IMR-90 (cell line): ENCODE measurements at regions not wholly inside any gene's neighbourhood (a gene's known extent, or its start where the extent isn't known, plus 50 kb on each side); places are given as distances from the start of the nearest gene placed in this dataset.

Experiments
- ATAC-seq: fragments of 200-7000 bp; cut with Tn5 transposase; 2 replicates; pipeline ENCODE4 v1.9.1; 2020; ENCODE audit warnings: low read depth, mild to moderate bottlenecking, moderate library complexity
- BruUV-seq: library from RNA; stranded (reverse); fragments of 400-500 nt; replicated peaks from 2 replicates; lab custom pipeline; 2021; lab: Mats Ljungman, UMichigan
- CTCF ChIA-PET: fragments of 300-600 bp; formaldehyde crosslinking; extraction: SDS; loops from one replicate; lab custom pipeline; 2021; ENCODE audit warnings: antibody characterized with exemption; lab: Yijun Ruan, JAX
- POLR2A ChIA-PET: fragments of 300-600 bp; sonication (Branson Sonifier 250); formaldehyde crosslinking; loops from one replicate; lab custom pipeline; 2022; ENCODE audit warnings: antibody characterized with exemption; ENCODE audit not compliant: unreplicated experiment; lab: Charles Lee
- DNase-seq: peaks from one replicate; pipeline ENCODE4 v3.0.0; 2013
- H2AFZ ChIP-seq: replicated peaks from 2 replicates; pipeline ENCODE3; 2013; ENCODE audit warnings: low read length, mild to moderate bottlenecking; ENCODE audit not compliant: poor library complexity
- H2AK5ac ChIP-seq: 2 replicates; pipeline ENCODE4 v1.6.1; 2013; ENCODE audit warnings: low read depth, low read length, inconsistent platforms
- H2AK9ac ChIP-seq: replicated peaks from 2 replicates; pipeline ENCODE3; 2013; ENCODE audit warnings: mild to moderate bottlenecking, low read depth, low read length, moderate library complexity; ENCODE audit not compliant: poor library complexity
- H2BK120ac ChIP-seq: 2 replicates; pipeline ENCODE4 v1.6.1; 2013; ENCODE audit warnings: low read depth, low read length, inconsistent platforms
- H2BK15ac ChIP-seq: 3 replicates; pipeline ENCODE4 v1.6.1; 2013; ENCODE audit warnings: low read depth, low read length, inconsistent platforms
- H2BK20ac ChIP-seq: 2 replicates; pipeline ENCODE4 v1.6.1; 2013; ENCODE audit warnings: low read depth, mild to moderate bottlenecking, inconsistent platforms, low read length, moderate library complexity
- H2BK5ac ChIP-seq: 2 replicates; pipeline ENCODE4 v1.6.1; 2013; ENCODE audit warnings: mild to moderate bottlenecking, low read depth, low read length, inconsistent platforms; ENCODE audit not compliant: poor library complexity, severe bottlenecking
- H3K14ac ChIP-seq: replicated peaks from 2 replicates; pipeline ENCODE4 v1.6.1; 2013; ENCODE audit warnings: low read depth, low read length, inconsistent platforms
- H3K18ac ChIP-seq: 2 replicates; pipeline ENCODE4 v1.6.1; 2013; ENCODE audit warnings: low read depth, low read length, control low read depth
- H3K23ac ChIP-seq: 2 replicates; pipeline ENCODE4 v1.6.1; 2013; ENCODE audit warnings: low read depth, low read length, inconsistent platforms
- H3K27ac ChIP-seq: 2 replicates; pipeline ENCODE4 v1.5.1; 2013; ENCODE audit warnings: mild to moderate bottlenecking, control low read depth, low read length; ENCODE audit not compliant: insufficient read depth
- H3K27me3 ChIP-seq: 2 replicates; pipeline ENCODE4 v1.6.1; 2013; ENCODE audit warnings: low read length; ENCODE audit not compliant: control insufficient read depth, insufficient read depth
- H3K36me3 ChIP-seq: 2 replicates; pipeline ENCODE4 v1.6.1; 2013; ENCODE audit warnings: low read length, mixed read lengths; ENCODE audit not compliant: control insufficient read depth, insufficient read depth
- H3K4ac ChIP-seq: 2 replicates; pipeline ENCODE4 v1.6.1; 2013; ENCODE audit warnings: low read depth, low read length, inconsistent platforms
- H3K4me1 ChIP-seq: 2 replicates; pipeline ENCODE4 v1.6.1; 2013; ENCODE audit warnings: low read length, mixed read lengths; ENCODE audit not compliant: control insufficient read depth, insufficient read depth
- H3K4me2 ChIP-seq: 2 replicates; pipeline ENCODE4 v1.6.1; 2013; ENCODE audit warnings: low read depth, mild to moderate bottlenecking, control low read depth, low read length, moderate library complexity
- H3K4me3 ChIP-seq: 2 replicates; pipeline ENCODE4 v1.5.1; 2013; ENCODE audit warnings: low read depth, mild to moderate bottlenecking, control low read depth, low read length, moderate library complexity; ENCODE audit not compliant: insufficient read depth
- H3K56ac ChIP-seq: 2 replicates; pipeline ENCODE4 v1.6.1; 2013; ENCODE audit warnings: low read length, inconsistent platforms; ENCODE audit not compliant: insufficient read depth; ENCODE audit errors: extremely low read depth
- H3K79me1 ChIP-seq, 2 experiments: 2 replicates each; pipeline ENCODE4 v1.6.1; 2013; ENCODE audit warnings: low read length in 2 of 2, inconsistent platforms in 1 of 2, low read depth in 1 of 2
- H3K9ac ChIP-seq: 2 replicates; pipeline ENCODE4 v1.6.1; 2013; ENCODE audit warnings: low read depth, low read length, control low read depth
- H3K9me1 ChIP-seq: 2 replicates; pipeline ENCODE4 v1.6.1; 2013; ENCODE audit warnings: low read length, inconsistent platforms; ENCODE audit not compliant: insufficient read depth
- H3K9me3 ChIP-seq: 2 replicates; pipeline ENCODE4 v1.6.1; 2013; ENCODE audit warnings: low read length; ENCODE audit not compliant: control insufficient read depth, insufficient read depth
- H4K20me1 ChIP-seq: 2 replicates; pipeline ENCODE4 v1.6.1; 2013; ENCODE audit warnings: low read length, inconsistent platforms; ENCODE audit not compliant: insufficient read depth
- H4K5ac ChIP-seq: 2 replicates; pipeline ENCODE4 v1.6.1; 2013; ENCODE audit warnings: mild to moderate bottlenecking, low read depth, low read length, control low read depth
- H4K8ac ChIP-seq, 2 experiments: 2 replicates each; pipeline ENCODE4 v1.6.1; 2013; ENCODE audit warnings: low read depth in 2 of 2, low read length in 2 of 2, control low read depth in 1 of 2, inconsistent platforms in 1 of 2
- H4K91ac ChIP-seq: 2 replicates; pipeline ENCODE4 v1.6.1; 2013; ENCODE audit warnings: low read depth, low read length, inconsistent platforms; ENCODE audit not compliant: insufficient read depth
- BHLHE40 ChIP-seq: fragments of 150-350 bp; IDR thresholded peaks from 2 replicates; pipeline ENCODE4 v1.6.1; 2016; ENCODE audit warnings: mild to moderate bottlenecking, low read depth, low read length
- CEBPB ChIP-seq: IDR thresholded peaks from 2 replicates; pipeline ENCODE4 v1.6.1; 2012; ENCODE audit warnings: low read depth, low read length, improper control_type of control experiment
- CHD1 ChIP-seq: IDR thresholded peaks from 2 replicates; pipeline ENCODE4 v1.6.1; 2012; ENCODE audit warnings: low read depth, low read length, improper control_type of control experiment
- CTCF ChIP-seq: conservative IDR thresholded peaks from 2 replicates; pipeline ENCODE4 v1.5.1; 2012; ENCODE audit warnings: mild to moderate bottlenecking, low read depth, low read length, improper control_type of control experiment
- FOS ChIP-seq: fragments of 150-350 bp; IDR thresholded peaks from 2 replicates; pipeline ENCODE4 v1.6.1; 2016; ENCODE audit warnings: low read depth, low read length
- MAFK ChIP-seq: IDR thresholded peaks from 2 replicates; pipeline ENCODE4 v1.6.1; 2012; ENCODE audit warnings: low read depth, low read length, improper control_type of control experiment
- MAZ ChIP-seq: IDR thresholded peaks from 2 replicates; pipeline ENCODE4 v1.6.1; 2012; ENCODE audit warnings: low read depth, mild to moderate bottlenecking, low read length, improper control_type of control experiment, moderate library complexity, borderline replicate concordance
- MXI1 ChIP-seq: IDR thresholded peaks from 2 replicates; pipeline ENCODE4 v1.6.1; 2012; ENCODE audit warnings: low read depth, mild to moderate bottlenecking, low read length, moderate library complexity, borderline replicate concordance
- NFE2L2 ChIP-seq: fragments of 150-350 bp; IDR thresholded peaks from 2 replicates; pipeline ENCODE4 v1.6.1; 2016; ENCODE audit warnings: low read depth, mild to moderate bottlenecking, low read length
- POLR2A ChIP-seq: IDR thresholded peaks from 2 replicates; pipeline ENCODE4 v1.6.1; 2012; ENCODE audit warnings: mild to moderate bottlenecking, low read depth, low read length
- RAD21 ChIP-seq: IDR thresholded peaks from 2 replicates; pipeline ENCODE4 v1.6.1; 2012; ENCODE audit warnings: low read length, improper control_type of control experiment
- RCOR1 ChIP-seq: IDR thresholded peaks from 2 replicates; pipeline ENCODE4 v1.6.1; 2012; ENCODE audit warnings: mild to moderate bottlenecking, low read length, improper control_type of control experiment; ENCODE audit not compliant: insufficient replicate concordance
- RFX5 ChIP-seq: IDR thresholded peaks from 2 replicates; pipeline ENCODE4 v1.8.0; 2012; ENCODE audit warnings: low read depth, mild to moderate bottlenecking, low read length, moderate library complexity
- SMC3 ChIP-seq: fragments of 150-350 bp; IDR thresholded peaks from 2 replicates; pipeline ENCODE4 v1.6.1; 2016; ENCODE audit warnings: low read depth, mild to moderate bottlenecking, antibody characterized with exemption, low read length, moderate library complexity
- WGBS, 2 experiments: methylation state at CpG; one replicate each; pipeline versions ENCODE4 v1.1.5 to v1.1.7; 2013; ENCODE audit warnings: missing lambda C conversion rate in 2 of 2; ENCODE audit not compliant: insufficient read length in 1 of 2; ENCODE audit errors: extremely low coverage in 2 of 2; 5-methylcytosine and 5-hydroxymethylcytosine counted together
- dilution Hi-C: fragments of 300-500 bp; cut with HindIII; formaldehyde crosslinking; loops from one replicate; pipeline ENCODE4 v1.14.3; 2018; ENCODE audit warnings: low sequenced_read_pairs; ENCODE audit not compliant: unreplicated experiment
- in situ Hi-C: fragments of 300-500 bp; cut with MboI; formaldehyde crosslinking; loops from 3 replicates; pipeline ENCODE4 v1.14.3; 2019; ENCODE audit warnings: low sequenced_read_pairs, inconsistent platforms, mixed read lengths
- intact Hi-C: fragments of 100-400 bp; cut with micrococcal nuclease; formaldehyde crosslinking; loops from 2 replicates; pipeline ENCODE4 v1.10.0; 2022
- TF ChIP-seq, protein P1 (sequence below): fragments of 150-350 bp; IDR thresholded peaks from 2 replicates; pipeline ENCODE4 v1.6.1; 2016; ENCODE audit warnings: low read depth, mild to moderate bottlenecking, low read length, moderate library complexity, borderline replicate concordance
- TF ChIP-seq, protein P2 (sequence below): fragments of 150-350 bp; IDR thresholded peaks from 2 replicates; pipeline ENCODE4 v1.6.1; 2017; ENCODE audit warnings: mild to moderate bottlenecking, antibody characterized with exemption, low read length, low read depth

DNA sequence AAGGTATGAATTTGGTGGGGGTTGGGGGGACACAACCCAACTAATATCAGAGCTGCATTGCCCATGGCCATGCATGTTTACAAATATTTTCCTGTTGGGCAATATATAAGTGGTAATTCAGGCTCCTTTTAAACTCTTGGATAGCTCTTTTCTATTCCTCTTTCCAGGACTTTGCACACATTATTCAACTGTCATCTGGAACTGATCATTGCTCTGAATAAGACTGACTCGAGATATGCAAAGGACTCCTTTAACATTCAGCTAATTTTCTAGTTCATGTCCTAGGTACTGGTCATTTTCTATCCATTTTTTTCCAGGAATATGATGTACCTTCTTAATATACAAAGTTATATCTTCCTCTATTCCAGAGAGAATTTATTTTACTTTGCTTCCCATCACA lies 89.5 kb upstream of the STK32A start:
- H4K91ac ChIP-seq = no peak overlapping the region
- H4K5ac ChIP-seq = no peak overlapping the region
- H3K23ac ChIP-seq = no peak overlapping the region
- no peak overlapping the region for H3K9ac ChIP-seq
- H3K56ac ChIP-seq = no peak overlapping the region
- CTCF ChIA-PET = interaction anchor here (0.6 kb wide), 1 partner anchor 678 kb away, joined by 3 read pairs; no protein-coding TSS in a partner anchor
- intact Hi-C loops (no loop called here), dilution Hi-C loops (no loop called here), in situ Hi-C loops (no loop called here)
- no peaks in the 10 kb centered on the region for H3K36me3 ChIP-seq
- H3K14ac ChIP-seq = no peak overlapping the region
- no peak overlapping the region for H2AFZ ChIP-seq
- H4K20me1 ChIP-seq = no peaks in the 10 kb centered on the region
- no peak overlapping the region for H3K27ac ChIP-seq
- H3K27me3 ChIP-seq = no peaks in the 10 kb centered on the region
- TF ChIP-seq BHLHE40 = no peak
- TF ChIP-seq MAFK = no peak
- TF ChIP-seq RAD21 = no peak
- TF ChIP-seq, protein P1, sequence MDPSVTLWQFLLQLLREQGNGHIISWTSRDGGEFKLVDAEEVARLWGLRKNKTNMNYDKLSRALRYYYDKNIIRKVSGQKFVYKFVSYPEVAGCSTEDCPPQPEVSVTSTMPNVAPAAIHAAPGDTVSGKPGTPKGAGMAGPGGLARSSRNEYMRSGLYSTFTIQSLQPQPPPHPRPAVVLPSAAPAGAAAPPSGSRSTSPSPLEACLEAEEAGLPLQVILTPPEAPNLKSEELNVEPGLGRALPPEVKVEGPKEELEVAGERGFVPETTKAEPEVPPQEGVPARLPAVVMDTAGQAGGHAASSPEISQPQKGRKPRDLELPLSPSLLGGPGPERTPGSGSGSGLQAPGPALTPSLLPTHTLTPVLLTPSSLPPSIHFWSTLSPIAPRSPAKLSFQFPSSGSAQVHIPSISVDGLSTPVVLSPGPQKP = no peak
- TF ChIP-seq RCOR1 = no peak
- TF ChIP-seq CHD1 = no peak
- no peak for TF ChIP-seq NFE2L2
- TF ChIP-seq MAZ = no peak
- TF ChIP-seq FOS = no peak
- TF ChIP-seq SMC3 = no peak
- TF ChIP-seq POLR2A = no peak
- TF ChIP-seq CEBPB = no peak
- no peak for TF ChIP-seq RFX5
- TF ChIP-seq, protein P2, sequence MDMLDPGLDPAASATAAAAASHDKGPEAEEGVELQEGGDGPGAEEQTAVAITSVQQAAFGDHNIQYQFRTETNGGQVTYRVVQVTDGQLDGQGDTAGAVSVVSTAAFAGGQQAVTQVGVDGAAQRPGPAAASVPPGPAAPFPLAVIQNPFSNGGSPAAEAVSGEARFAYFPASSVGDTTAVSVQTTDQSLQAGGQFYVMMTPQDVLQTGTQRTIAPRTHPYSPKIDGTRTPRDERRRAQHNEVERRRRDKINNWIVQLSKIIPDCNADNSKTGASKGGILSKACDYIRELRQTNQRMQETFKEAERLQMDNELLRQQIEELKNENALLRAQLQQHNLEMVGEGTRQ = no peak
- TF ChIP-seq MXI1 = no peak
- no peak for TF ChIP-seq CTCF
- no peak overlapping the region for H2BK120ac ChIP-seq
- H4K8ac ChIP-seq = no peak overlapping the region
- H3K4ac ChIP-seq = no peak overlapping the region
- BruUV-seq = no TSS peak
- no peak overlapping the region for H3K18ac ChIP-seq
- H2AK5ac ChIP-seq = no peak overlapping the region
- H3K4me1 ChIP-seq = no peaks in the 10 kb centered on the region
- no peak overlapping the region for H3K4me3 ChIP-seq
- no peak overlapping the region for H3K4me2 ChIP-seq
- no peaks in the 10 kb centered on the region for H3K9me1 ChIP-seq
- DNase-seq = no peak
- H2AK9ac ChIP-seq = no peak overlapping the region
- no peak for ATAC-seq
- 0 out of 2 replicates have a peak, but pooled peaks cover 4% of the 10 kb centered on the region for H3K9me3 ChIP-seq
- H2BK15ac ChIP-seq = no peak overlapping the region
- no peak overlapping the region for H2BK5ac ChIP-seq
- H3K79me1 ChIP-seq = no peaks in the 10 kb centered on the region
- WGBS, 2 experiments = 0% methylated on average over 1 of the region's 1 CpG; no CpG with 5 or more reads in 1 of the 2 experiments
- H2BK20ac ChIP-seq = no peak overlapping the region
- POLR2A ChIA-PET = no interaction called here
